HL-60 (cell line): ENCODE measurements at regions not wholly inside any gene's neighbourhood (a gene's known extent, or its start where the extent isn't known, plus 50 kb on each side); places are given as distances from the start of the nearest gene placed in this dataset.

Experiments
- DNase-seq, 2 experiments: peaks; one replicate each; pipeline ENCODE4 v3.0.0-alpha.2; 2010 to 2020; ENCODE audit warnings: low read depth in 1 of 2, low spot score in 1 of 2
- H3K27ac ChIP-seq: fragments of 250-450 bp; sonication (Bioruptor Pico); replicated peaks from 2 replicates; pipeline ENCODE4 v1.5.1; 2020; ENCODE audit warnings: mild to moderate bottlenecking, moderate library complexity
- H3K27me3 ChIP-seq: fragments of 250-450 bp; sonication (Bioruptor Pico); 2 replicates; pipeline ENCODE4 v1.5.1; 2021; ENCODE audit warnings: mild to moderate bottlenecking, moderate library complexity; ENCODE audit not compliant: insufficient read depth, poor library complexity, severe bottlenecking
- H3K4me3 ChIP-seq: replicated peaks from 2 replicates; pipeline ENCODE4 v1.5.1; 2011; ENCODE audit warnings: mild to moderate bottlenecking, control low read depth, low read length; ENCODE audit not compliant: insufficient read depth
- GABPA ChIP-seq: IDR thresholded peaks from 2 replicates; pipeline ENCODE4 v1.6.1; 2012; ENCODE audit warnings: low read depth
- POLR2AphosphoS5 ChIP-seq: IDR thresholded peaks from 2 replicates; pipeline ENCODE4 v1.6.1; 2012; ENCODE audit warnings: low read depth
- SPI1 ChIP-seq: IDR thresholded peaks from 2 replicates; pipeline ENCODE4 v1.6.1; 2012; ENCODE audit warnings: low read depth, mild to moderate bottlenecking, borderline replicate concordance
- TF ChIP-seq, protein P1 (sequence below): IDR thresholded peaks from one replicate; pipeline ENCODE4 v1.5.1; 2011; ENCODE audit warnings: low read length, control low read depth, inconsistent platforms; ENCODE audit not compliant: insufficient read depth
- TF ChIP-seq, protein P2 (sequence below): IDR thresholded peaks from 2 replicates; pipeline ENCODE4 v1.6.1; 2012; ENCODE audit warnings: low read depth; ENCODE audit not compliant: insufficient replicate concordance

DNA sequence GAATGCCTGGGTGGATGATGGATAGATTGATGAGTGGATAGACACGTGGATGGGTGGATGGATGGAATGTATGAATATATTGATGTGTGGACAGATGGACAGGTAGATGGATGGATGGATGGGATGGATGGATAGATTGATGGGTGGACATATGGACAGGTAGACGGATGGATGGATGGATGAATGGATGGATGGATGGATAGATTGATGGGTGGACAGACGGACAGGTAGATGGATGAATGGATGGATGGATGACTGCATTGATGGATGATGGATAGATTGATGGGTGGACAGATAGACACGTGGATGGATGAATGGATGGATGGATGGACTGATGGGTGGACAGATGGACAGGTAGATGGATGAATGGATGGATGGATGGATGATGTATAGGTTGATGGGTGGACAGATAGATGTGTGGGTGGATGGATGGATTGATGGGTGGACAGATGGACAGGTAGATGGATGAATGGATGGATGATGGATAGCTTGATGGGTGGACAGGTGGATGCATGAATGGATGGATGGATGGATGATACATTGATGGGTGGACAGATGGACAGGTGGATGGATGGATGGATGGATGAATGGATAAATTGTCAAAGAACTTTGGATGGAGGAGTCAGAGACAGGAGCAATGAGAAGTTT is 171.4 kb upstream of the AFDN start:
- no peak overlapping the region for H3K27ac ChIP-seq
- DNase-seq = no peak
- no peaks in the 10 kb centered on the region for H3K27me3 ChIP-seq
- no peak overlapping the region for H3K4me3 ChIP-seq
- TF ChIP-seq, protein P1, sequence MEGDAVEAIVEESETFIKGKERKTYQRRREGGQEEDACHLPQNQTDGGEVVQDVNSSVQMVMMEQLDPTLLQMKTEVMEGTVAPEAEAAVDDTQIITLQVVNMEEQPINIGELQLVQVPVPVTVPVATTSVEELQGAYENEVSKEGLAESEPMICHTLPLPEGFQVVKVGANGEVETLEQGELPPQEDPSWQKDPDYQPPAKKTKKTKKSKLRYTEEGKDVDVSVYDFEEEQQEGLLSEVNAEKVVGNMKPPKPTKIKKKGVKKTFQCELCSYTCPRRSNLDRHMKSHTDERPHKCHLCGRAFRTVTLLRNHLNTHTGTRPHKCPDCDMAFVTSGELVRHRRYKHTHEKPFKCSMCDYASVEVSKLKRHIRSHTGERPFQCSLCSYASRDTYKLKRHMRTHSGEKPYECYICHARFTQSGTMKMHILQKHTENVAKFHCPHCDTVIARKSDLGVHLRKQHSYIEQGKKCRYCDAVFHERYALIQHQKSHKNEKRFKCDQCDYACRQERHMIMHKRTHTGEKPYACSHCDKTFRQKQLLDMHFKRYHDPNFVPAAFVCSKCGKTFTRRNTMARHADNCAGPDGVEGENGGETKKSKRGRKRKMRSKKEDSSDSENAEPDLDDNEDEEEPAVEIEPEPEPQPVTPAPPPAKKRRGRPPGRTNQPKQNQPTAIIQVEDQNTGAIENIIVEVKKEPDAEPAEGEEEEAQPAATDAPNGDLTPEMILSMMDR = no peak
- TF ChIP-seq, protein P2, sequence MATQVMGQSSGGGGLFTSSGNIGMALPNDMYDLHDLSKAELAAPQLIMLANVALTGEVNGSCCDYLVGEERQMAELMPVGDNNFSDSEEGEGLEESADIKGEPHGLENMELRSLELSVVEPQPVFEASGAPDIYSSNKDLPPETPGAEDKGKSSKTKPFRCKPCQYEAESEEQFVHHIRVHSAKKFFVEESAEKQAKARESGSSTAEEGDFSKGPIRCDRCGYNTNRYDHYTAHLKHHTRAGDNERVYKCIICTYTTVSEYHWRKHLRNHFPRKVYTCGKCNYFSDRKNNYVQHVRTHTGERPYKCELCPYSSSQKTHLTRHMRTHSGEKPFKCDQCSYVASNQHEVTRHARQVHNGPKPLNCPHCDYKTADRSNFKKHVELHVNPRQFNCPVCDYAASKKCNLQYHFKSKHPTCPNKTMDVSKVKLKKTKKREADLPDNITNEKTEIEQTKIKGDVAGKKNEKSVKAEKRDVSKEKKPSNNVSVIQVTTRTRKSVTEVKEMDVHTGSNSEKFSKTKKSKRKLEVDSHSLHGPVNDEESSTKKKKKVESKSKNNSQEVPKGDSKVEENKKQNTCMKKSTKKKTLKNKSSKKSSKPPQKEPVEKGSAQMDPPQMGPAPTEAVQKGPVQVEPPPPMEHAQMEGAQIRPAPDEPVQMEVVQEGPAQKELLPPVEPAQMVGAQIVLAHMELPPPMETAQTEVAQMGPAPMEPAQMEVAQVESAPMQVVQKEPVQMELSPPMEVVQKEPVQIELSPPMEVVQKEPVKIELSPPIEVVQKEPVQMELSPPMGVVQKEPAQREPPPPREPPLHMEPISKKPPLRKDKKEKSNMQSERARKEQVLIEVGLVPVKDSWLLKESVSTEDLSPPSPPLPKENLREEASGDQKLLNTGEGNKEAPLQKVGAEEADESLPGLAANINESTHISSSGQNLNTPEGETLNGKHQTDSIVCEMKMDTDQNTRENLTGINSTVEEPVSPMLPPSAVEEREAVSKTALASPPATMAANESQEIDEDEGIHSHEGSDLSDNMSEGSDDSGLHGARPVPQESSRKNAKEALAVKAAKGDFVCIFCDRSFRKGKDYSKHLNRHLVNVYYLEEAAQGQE = no peak
- no peak for TF ChIP-seq POLR2AphosphoS5
- no peak for TF ChIP-seq GABPA
- no peak for TF ChIP-seq SPI1

DNA sequence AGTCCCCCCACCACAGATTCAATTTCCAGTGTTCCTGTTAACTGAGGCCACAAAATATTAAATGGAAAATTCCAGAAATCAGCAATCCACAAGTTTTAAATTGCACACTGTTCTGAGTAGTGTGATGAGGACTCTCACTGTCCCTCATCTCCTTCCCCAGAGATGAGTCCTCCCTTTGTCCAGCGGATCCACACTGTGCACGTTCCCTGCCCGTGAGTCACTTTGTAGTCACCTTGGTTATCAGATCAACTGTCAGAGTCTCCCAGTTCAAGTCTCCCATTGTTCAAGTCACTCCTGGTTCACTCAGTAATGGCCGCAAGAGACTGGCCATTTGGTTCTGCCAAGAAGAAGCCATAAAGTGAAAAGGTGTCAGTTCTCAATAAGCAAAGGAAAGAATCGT is 168.6 kb upstream of the AFDN start:
- DNase-seq = no peak
- no peak overlapping the region for H3K4me3 ChIP-seq
- TF ChIP-seq SPI1 (no peak), GABPA (no peak), POLR2AphosphoS5 (no peak)
- TF ChIP-seq, protein P2 = no peak
- H3K27ac ChIP-seq = no peak overlapping the region
- H3K27me3 ChIP-seq = no peaks in the 10 kb centered on the region

DNA sequence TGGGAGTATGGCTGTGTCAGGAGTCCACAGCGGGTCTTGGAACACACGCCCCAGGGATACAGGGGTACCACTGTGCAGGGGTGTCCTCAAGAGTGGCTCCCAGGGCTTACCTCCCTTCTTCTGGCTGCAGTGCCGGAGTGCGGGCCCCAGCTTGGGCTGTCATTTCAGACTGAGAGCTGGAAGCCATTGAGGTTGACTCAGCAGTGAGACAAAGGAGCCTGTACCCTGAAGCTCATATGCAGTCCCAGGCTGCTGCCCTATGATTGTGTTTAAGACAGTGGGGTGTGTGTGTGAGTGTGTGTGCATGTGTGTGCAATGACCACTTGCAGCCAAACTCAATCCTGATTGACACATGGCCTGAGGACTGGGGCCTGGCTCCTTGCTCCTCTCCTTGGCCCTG is 167.7 kb upstream of the AFDN start:
- no peak for DNase-seq
- Histone ChIP-seq H3K4me3 (no peak overlapping the region), H3K27ac (no peak overlapping the region), H3K27me3 (no peaks in the 10 kb centered on the region)
- TF ChIP-seq SPI1 (no peak), GABPA (no peak), POLR2AphosphoS5 (no peak)
- TF ChIP-seq, protein P1 = no peak
- TF ChIP-seq, protein P2 = no peak
